T-helper 17 cell (primary cell): ENCODE measurements at regions not wholly inside any gene's neighbourhood (a gene's known extent, or its start where the extent isn't known, plus 50 kb on each side); places are given as distances from the start of the nearest gene placed in this dataset.
"Not testable (repeated sequence)": the region's sequence is repeated elsewhere in the genome, so short reads cannot be mapped to it uniquely, and the experiment has no call there.

Source experiments
- ATAC-seq: fragments of 150-1000 bp; cut with Tn5 transposase; 2 replicates; pipeline ENCODE4 v1.10.0; 2021; ENCODE audit warnings: mild to moderate bottlenecking, moderate library complexity
- DNase-seq, 3 donors: peaks; one replicate each; pipeline versions ENCODE4 v3.0.0 to v3.0.0-alpha.2; 2020 to 2021
- H3K9me3 ChIP-seq: one replicate; pipeline ENCODE4 v1.7.0; 2013; ENCODE audit warnings: low read length, mild to moderate bottlenecking; ENCODE audit not compliant: control insufficient read depth, poor library complexity, severe bottlenecking
- H3K27ac Mint-ChIP-seq: one replicate; pipeline ENCODE4 v1.8.0; 2022; ENCODE audit warnings: mild to moderate bottlenecking, moderate library complexity, mixed read lengths
- H3K27me3 Mint-ChIP-seq: one replicate; pipeline ENCODE4 v1.8.0; 2022; ENCODE audit warnings: mixed read lengths
- H3K36me3 Mint-ChIP-seq: one replicate; pipeline ENCODE4 v1.8.0; 2022; ENCODE audit warnings: low read depth, mixed read lengths
- H3K4me1 Mint-ChIP-seq: one replicate; pipeline ENCODE4 v1.8.0; 2022; ENCODE audit warnings: mild to moderate bottlenecking, mixed read lengths
- H3K4me3 Mint-ChIP-seq: one replicate; pipeline ENCODE4 v1.8.0; 2022; ENCODE audit warnings: mild to moderate bottlenecking, moderate library complexity, mixed read lengths

GRCh38 chr14:43418324-43418723 is 1088.8 kb downstream of the FSCB start:
- H3K36me3 Mint-ChIP-seq = no peaks in the 10 kb centered on the region
- H3K27me3 Mint-ChIP-seq = no peaks in the 10 kb centered on the region
- no peak overlapping the region for H3K27ac Mint-ChIP-seq
- ATAC-seq (no peak), DNase-seq (no peak)
- peaks cover 3% of the 10 kb centered on the region for H3K9me3 ChIP-seq
- H3K4me1 Mint-ChIP-seq = no peaks in the 10 kb centered on the region
- no peak overlapping the region for H3K4me3 Mint-ChIP-seq

GRCh38 chr14:43413084-43413483 is 1094.0 kb downstream of the FSCB start:
- H3K27me3 Mint-ChIP-seq = no peaks in the 10 kb centered on the region
- H3K9me3 ChIP-seq = no peaks in the 10 kb centered on the region
- H3K27ac Mint-ChIP-seq = no peak overlapping the region
- H3K36me3 Mint-ChIP-seq = no peaks in the 10 kb centered on the region
- H3K4me3 Mint-ChIP-seq = no peak overlapping the region
- DNase-seq (no peak), ATAC-seq (no peak)
- no peaks in the 10 kb centered on the region for H3K4me1 Mint-ChIP-seq

GRCh38 chr14:43411841-43412240 is 1095.2 kb downstream of the FSCB start:
- H3K4me1 Mint-ChIP-seq = no peaks in the 10 kb centered on the region
- no peak for ATAC-seq
- H3K9me3 ChIP-seq = no peaks in the 10 kb centered on the region

GRCh38 chr14:43410631-43411030 is 1096.5 kb downstream of the FSCB start:
- ATAC-seq = no peak
- Mint-ChIP-seq H3K36me3 (no peaks in the 10 kb centered on the region), H3K27me3 (no peaks in the 10 kb centered on the region), H3K4me3 (no peak overlapping the region), H3K27ac (no peak overlapping the region), H3K4me1 (no peaks in the 10 kb centered on the region)
- no peaks in the 10 kb centered on the region for H3K9me3 ChIP-seq
- no peak for DNase-seq

More at GRCh38 chr14:43411841-43412240, 1095.2 kb downstream of the FSCB start:
- Mint-ChIP-seq H3K4me3 (no peak overlapping the region), H3K36me3 (no peaks in the 10 kb centered on the region), H3K27ac (no peak overlapping the region), H3K27me3 (no peaks in the 10 kb centered on the region)
- DNase-seq = no peak

GRCh38 chr14:43408472-43408871 is 1098.6 kb downstream of the FSCB start:
- no peak overlapping the region for H3K4me3 Mint-ChIP-seq
- no peaks in the 10 kb centered on the region for H3K36me3 Mint-ChIP-seq
- no peaks in the 10 kb centered on the region for H3K27me3 Mint-ChIP-seq
- no peaks in the 10 kb centered on the region for H3K9me3 ChIP-seq
- no peak overlapping the region for H3K27ac Mint-ChIP-seq
- ATAC-seq (no peak), DNase-seq (no peak)
- H3K4me1 Mint-ChIP-seq = no peaks in the 10 kb centered on the region

GRCh38 chr14:43407706-43408105 is 1099.4 kb downstream of the FSCB start:
- H3K36me3 Mint-ChIP-seq = no peaks in the 10 kb centered on the region
- no peak for ATAC-seq
- no peak overlapping the region for H3K4me3 Mint-ChIP-seq
- DNase-seq = no peak
- no peaks in the 10 kb centered on the region for H3K4me1 Mint-ChIP-seq
- H3K27me3 Mint-ChIP-seq = no peaks in the 10 kb centered on the region
- H3K27ac Mint-ChIP-seq = no peak overlapping the region
- no peaks in the 10 kb centered on the region for H3K9me3 ChIP-seq

- no peaks in the 10 kb centered on the region for H3K9me3 ChIP-seq
- DNase-seq (no peak), ATAC-seq (no peak)
- H3K27me3 Mint-ChIP-seq = no peaks in the 10 kb centered on the region
- no peak overlapping the region for H3K27ac Mint-ChIP-seq
- H3K36me3 Mint-ChIP-seq = no peaks in the 10 kb centered on the region
- H3K4me1 Mint-ChIP-seq = no peaks in the 10 kb centered on the region
- H3K4me3 Mint-ChIP-seq = no peak overlapping the region
Measured at GRCh38 chr14:43406931-43407330, 1100.2 kb downstream of the FSCB start.

- H3K27me3 Mint-ChIP-seq = no peaks in the 10 kb centered on the region
- no peaks in the 10 kb centered on the region for H3K9me3 ChIP-seq
- no peaks in the 10 kb centered on the region for H3K4me1 Mint-ChIP-seq
- no peak overlapping the region for H3K27ac Mint-ChIP-seq
- ATAC-seq = no peak
- H3K4me3 Mint-ChIP-seq = no peak overlapping the region
- no peak for DNase-seq
- H3K36me3 Mint-ChIP-seq = no peaks in the 10 kb centered on the region
Measured at GRCh38 chr14:43399289-43399688, 1107.8 kb downstream of the FSCB start.

GRCh38 chr14:43370565-43370896 is 1136.6 kb downstream of the FSCB start:
- H3K27me3 Mint-ChIP-seq, H3K4me3 Mint-ChIP-seq, H3K9me3 ChIP-seq, H3K27ac Mint-ChIP-seq, ATAC-seq, DNase-seq, H3K4me1 Mint-ChIP-seq, H3K36me3 Mint-ChIP-seq: not testable (repeated sequence)

GRCh38 chr14:43369710-43370564 is 1137.1 kb downstream of the FSCB start:
- DNase-seq = no peak
- H3K9me3 ChIP-seq = no peaks in the 10 kb centered on the region
- no peaks in the 10 kb centered on the region for H3K36me3 Mint-ChIP-seq
- H3K27me3 Mint-ChIP-seq = no peaks in the 10 kb centered on the region
- H3K27ac Mint-ChIP-seq = no peak overlapping the region
- no peak for ATAC-seq
- no peak overlapping the region for H3K4me3 Mint-ChIP-seq
- no peaks in the 10 kb centered on the region for H3K4me1 Mint-ChIP-seq

- no peak overlapping the region for H3K4me3 Mint-ChIP-seq
- no peaks in the 10 kb centered on the region for H3K9me3 ChIP-seq
- H3K27me3 Mint-ChIP-seq = no peaks in the 10 kb centered on the region
- H3K4me1 Mint-ChIP-seq = no peaks in the 10 kb centered on the region
- no peaks in the 10 kb centered on the region for H3K36me3 Mint-ChIP-seq
- DNase-seq (no peak), ATAC-seq (no peak)
- H3K27ac Mint-ChIP-seq = no peak overlapping the region
Measured at GRCh38 chr14:43362586-43362985, 1144.5 kb downstream of the FSCB start.

GRCh38 chr14:43361751-43362150 is 1145.3 kb downstream of the FSCB start:
- no peaks in the 10 kb centered on the region for H3K9me3 ChIP-seq
- H3K4me3 Mint-ChIP-seq = no peak overlapping the region
- DNase-seq = no peak
- no peaks in the 10 kb centered on the region for H3K36me3 Mint-ChIP-seq
- H3K27ac Mint-ChIP-seq = no peak overlapping the region
- no peak for ATAC-seq
- no peaks in the 10 kb centered on the region for H3K27me3 Mint-ChIP-seq
- H3K4me1 Mint-ChIP-seq = no peaks in the 10 kb centered on the region

- Mint-ChIP-seq H3K27me3 (no peaks in the 10 kb centered on the region), H3K4me3 (no peak overlapping the region)
Measured at GRCh38 chr14:43360239-43360638, 1146.8 kb downstream of the FSCB start.

GRCh38 chr14:43359317-43359716 is 1147.8 kb downstream of the FSCB start:
- Mint-ChIP-seq H3K4me3 (no peak overlapping the region), H3K36me3 (no peaks in the 10 kb centered on the region), H3K4me1 (no peaks in the 10 kb centered on the region), H3K27me3 (no peaks in the 10 kb centered on the region), H3K27ac (no peak overlapping the region)
- ATAC-seq = no peak
- H3K9me3 ChIP-seq = no peaks in the 10 kb centered on the region
- DNase-seq = no peak

More at GRCh38 chr14:43360239-43360638, 1146.8 kb downstream of the FSCB start:
- H3K9me3 ChIP-seq = no peaks in the 10 kb centered on the region
- ATAC-seq = no peak
- no peak for DNase-seq
- Mint-ChIP-seq H3K4me1 (no peaks in the 10 kb centered on the region), H3K27ac (no peak overlapping the region), H3K36me3 (no peaks in the 10 kb centered on the region)
